H1 (cell line): ENCODE measurements at regions not wholly inside any gene's neighbourhood (a gene's known extent, or its start where the extent isn't known, plus 50 kb on each side); places are given as distances from the start of the nearest gene placed in this dataset.

Source experiments
- CTCF ChIA-PET: fragments of 300-600 bp; sonication (Branson Sonifier 250); formaldehyde crosslinking; loops from one replicate; lab custom pipeline; 2021; ENCODE audit not compliant: partially characterized antibody; lab: Charles Lee
- POLR2A ChIA-PET: fragments of 300-600 bp; sonication (Branson Sonifier 250); formaldehyde crosslinking; loops from one replicate; lab custom pipeline; 2021; ENCODE audit warnings: inconsistent platforms; ENCODE audit not compliant: partially characterized antibody; lab: Charles Lee
- DNase-seq, 2 experiments: peaks; one replicate each; pipeline versions ENCODE4 v3.0.0 to v3.0.0-alpha.2; 2010 to 2022; ENCODE audit warnings: low spot score in 2 of 2, low read depth in 1 of 2, mixed read lengths in 1 of 2
- FAIRE-seq: peaks from 2 replicates; lab custom pipeline; 2011; peaks lifted over from hg19 to GRCh38; lab: Jason Lieb, UNC
- H2AFZ ChIP-seq: 2 replicates; pipeline ENCODE4 v1.8.1; 2012; ENCODE audit warnings: low read length, inconsistent platforms
- H2AK5ac ChIP-seq: 2 replicates; pipeline ENCODE4 v1.6.1; 2013; ENCODE audit warnings: low read depth, low read length
- H2BK120ac ChIP-seq: replicated peaks from 2 replicates; pipeline ENCODE3; 2013; ENCODE audit warnings: low read depth, low read length, inconsistent platforms
- H2BK12ac ChIP-seq: 2 replicates; pipeline ENCODE4 v1.6.1; 2013; ENCODE audit warnings: low read depth, low read length
- H2BK15ac ChIP-seq: 2 replicates; pipeline ENCODE4 v1.6.1; 2013; ENCODE audit warnings: low read length
- H2BK20ac ChIP-seq: 2 replicates; pipeline ENCODE4 v1.6.1; 2013; ENCODE audit warnings: low read length
- H2BK5ac ChIP-seq: 2 replicates; pipeline ENCODE4 v1.6.1; 2013; ENCODE audit warnings: low read depth, low read length
- H3K14ac ChIP-seq: 2 replicates; pipeline ENCODE4 v1.6.1; 2013; ENCODE audit warnings: inconsistent platforms; ENCODE audit not compliant: insufficient read length
- H3K18ac ChIP-seq: 2 replicates; pipeline ENCODE4 v1.6.1; 2013; ENCODE audit warnings: low read length; ENCODE audit errors: extremely low read depth
- H3K23ac ChIP-seq: 2 replicates; pipeline ENCODE4 v1.6.1; 2013; ENCODE audit warnings: inconsistent platforms; ENCODE audit not compliant: insufficient read length
- H3K23me2 ChIP-seq: 2 replicates; pipeline ENCODE4 v1.6.1; 2013; ENCODE audit warnings: low read depth, low read length
- H3K27ac ChIP-seq: 2 replicates; pipeline ENCODE4 v1.6.1; 2011; ENCODE audit warnings: low read depth, low read length, inconsistent platforms
- H3K27me3 ChIP-seq, 4 experiments: replicated peaks in 1 of 4; 1 replicate in 1 of 4; 2 replicates in 3 of 4; pipeline versions ENCODE4 v1.6.1 to v1.8.1; 2011 to 2013; ENCODE audit warnings: low read length in 3 of 4, mild to moderate bottlenecking in 3 of 4, inconsistent platforms in 2 of 4, mixed read lengths in 2 of 4, moderate library complexity in 1 of 4; ENCODE audit not compliant: control insufficient read depth in 3 of 4, insufficient read depth in 3 of 4; ENCODE audit errors: extremely low read depth in 1 of 4
- H3K36me3 ChIP-seq, 4 experiments: 2 replicates each; pipeline versions ENCODE4 v1.6.1 to v1.8.1; 2011 to 2013; ENCODE audit warnings: mild to moderate bottlenecking in 4 of 4, low read length in 3 of 4, moderate library complexity in 2 of 4, control low read depth in 1 of 4, inconsistent platforms in 1 of 4; ENCODE audit not compliant: insufficient read depth in 4 of 4, control insufficient read depth in 2 of 4
- H3K4ac ChIP-seq: replicated peaks from 2 replicates; pipeline ENCODE3; 2013; ENCODE audit warnings: low read length, low read depth, mixed read lengths, inconsistent platforms; ENCODE audit not compliant: insufficient read length
- H3K4me1 ChIP-seq, 4 experiments: replicated peaks in 1 of 4; 1 replicate in 1 of 4; 2 replicates in 3 of 4; pipeline versions ENCODE4 v1.6.1 to v1.8.1; 2011 to 2013; ENCODE audit warnings: low read length in 3 of 4, inconsistent platforms in 2 of 4, mixed read lengths in 1 of 4; ENCODE audit not compliant: insufficient read depth in 4 of 4, control insufficient read depth in 3 of 4
- H3K4me2 ChIP-seq, 2 experiments: 2 replicates each; pipeline versions ENCODE4 v1.6.1 to v1.8.1; 2011 to 2013; ENCODE audit warnings: low read depth in 2 of 2, low read length in 2 of 2, control low read depth in 1 of 2, inconsistent platforms in 1 of 2, mild to moderate bottlenecking in 1 of 2; ENCODE audit not compliant: insufficient read depth in 1 of 2
- H3K4me3 ChIP-seq, 4 experiments: fragments of 200-600, 300-600 bp in 1 of 4; sonication (generic), shearing (Covaris generic), sonication (Bioruptor Twin) in 1 of 4; 2 replicates each; pipeline versions ENCODE4 v1.5.1 to v1.8.1; 2011 to 2016; ENCODE audit warnings: low read length in 4 of 4, low read depth in 3 of 4, control low read depth in 2 of 4, inconsistent platforms in 2 of 4, mild to moderate bottlenecking in 2 of 4, mixed read lengths in 1 of 4, moderate library complexity in 1 of 4; ENCODE audit not compliant: insufficient read depth in 2 of 4; ENCODE audit errors: extremely low read depth in 1 of 4
- H3K56ac ChIP-seq: replicated peaks from 2 replicates; pipeline ENCODE3; 2013; ENCODE audit warnings: low read depth, mild to moderate bottlenecking, mixed read lengths, low read length, inconsistent platforms; ENCODE audit not compliant: insufficient read length
- H3K79me1 ChIP-seq: 2 replicates; pipeline ENCODE4 v1.6.1; 2013; ENCODE audit warnings: low read depth, low read length, control low read depth
- H3K79me2 ChIP-seq, 2 experiments: 2 replicates each; pipeline versions ENCODE4 v1.6.1 to v1.8.1; 2012 to 2013; ENCODE audit warnings: low read length in 2 of 2, mild to moderate bottlenecking in 2 of 2, inconsistent platforms in 1 of 2; ENCODE audit not compliant: insufficient read depth in 2 of 2, control insufficient read depth in 1 of 2
- H3K9ac ChIP-seq, 4 experiments: replicated peaks in 1 of 4; 1 replicate in 1 of 4; 2 replicates in 3 of 4; pipeline versions ENCODE4 v1.6.1 to v1.8.1; 2011 to 2013; ENCODE audit warnings: low read depth in 3 of 4, low read length in 3 of 4, control low read depth in 2 of 4, mild to moderate bottlenecking in 2 of 4, moderate library complexity in 2 of 4, inconsistent platforms in 1 of 4; ENCODE audit errors: extremely low read depth in 1 of 4
- H3K9me3 ChIP-seq, 2 experiments: 2 replicates each; pipeline versions ENCODE4 v1.6.1 to v1.8.1; 2012 to 2013; ENCODE audit warnings: mild to moderate bottlenecking in 2 of 2, moderate library complexity in 2 of 2, control low read depth in 1 of 2, inconsistent platforms in 1 of 2, low read depth in 1 of 2, low read length in 1 of 2, mixed read lengths in 1 of 2; ENCODE audit not compliant: insufficient read depth in 2 of 2
- H4K20me1 ChIP-seq, 2 experiments: replicated peaks in 1 of 2; 2 replicates each; pipeline versions ENCODE3 to v1.8.1; 2011 to 2013; ENCODE audit warnings: inconsistent platforms in 2 of 2, low read length in 2 of 2, mild to moderate bottlenecking in 1 of 2; ENCODE audit not compliant: insufficient read depth in 2 of 2, control insufficient read depth in 1 of 2
- H4K5ac ChIP-seq: 2 replicates; pipeline ENCODE4 v1.6.1; 2013; ENCODE audit warnings: low read length, low read depth, mixed read lengths, inconsistent platforms; ENCODE audit not compliant: insufficient read length
- H4K8ac ChIP-seq: 2 replicates; pipeline ENCODE4 v1.8.0; 2013; ENCODE audit warnings: mild to moderate bottlenecking, moderate library complexity, low read length, inconsistent platforms; ENCODE audit not compliant: insufficient read depth; ENCODE audit errors: extremely low read depth
- H4K91ac ChIP-seq: replicated peaks from 2 replicates; pipeline ENCODE3; 2013; ENCODE audit warnings: low read length, mixed read lengths, inconsistent platforms; ENCODE audit not compliant: insufficient read length
- ATF2 ChIP-seq: IDR thresholded peaks from 2 replicates; pipeline ENCODE4 v1.6.1; 2012; ENCODE audit warnings: low read length, inconsistent platforms
- BCL11A ChIP-seq, 2 experiments: IDR thresholded peaks; one replicate each; pipeline ENCODE4 v1.6.1; 2011; ENCODE audit warnings: low read depth in 2 of 2, low read length in 2 of 2, mild to moderate bottlenecking in 2 of 2
- RXRA ChIP-seq: IDR thresholded peaks from 2 replicates; pipeline ENCODE4 v1.6.1; 2011; ENCODE audit warnings: low read depth, mild to moderate bottlenecking, low read length, moderate library complexity; ENCODE audit not compliant: insufficient read depth
- SAP30 ChIP-seq: fragments of 300-600 bp; sonication (generic); IDR thresholded peaks from 2 replicates; pipeline ENCODE4 v1.7.1; 2012; ENCODE audit warnings: low read length, moderate library complexity, mild to moderate bottlenecking, inconsistent platforms; ENCODE audit not compliant: insufficient read depth, insufficient replicate concordance
- SIN3A ChIP-seq, 2 experiments: IDR thresholded peaks in 1 of 2; conservative IDR thresholded peaks in 1 of 2; 2 replicates each; pipeline ENCODE4 v1.6.1; 2011 to 2012; ENCODE audit warnings: low read length in 2 of 2, improper control_type of control experiment in 1 of 2, low read depth in 1 of 2, mild to moderate bottlenecking in 1 of 2
- TBP ChIP-seq: IDR thresholded peaks from 2 replicates; pipeline ENCODE4 v1.6.1; 2011; ENCODE audit warnings: low read depth, low read length, improper control_type of control experiment
- WGBS, 2 experiments: shearing (Covaris generic) in 1 of 2; methylation state at CpG; one replicate each; pipeline versions ENCODE4 v1.1.6 to v1.1.7; 2013 to 2015; ENCODE audit warnings: low lambda C conversion rate in 2 of 2, mixed read lengths in 2 of 2, inconsistent platforms in 1 of 2, low coverage in 1 of 2, missing lambda C conversion rate in 1 of 2; ENCODE audit not compliant: insufficient replicate concordance in 2 of 2, insufficient coverage in 1 of 2, insufficient read length in 1 of 2; ENCODE audit errors: extremely low coverage in 1 of 2, missing lambda C conversion rate in 1 of 2; 5-methylcytosine and 5-hydroxymethylcytosine counted together
- TF ChIP-seq, protein P1 (sequence below), 3 experiments: IDR thresholded peaks; 1 replicate in 2 of 3; 2 replicates in 1 of 3; pipeline versions ENCODE4 v1.5.1 to v1.6.1; 2011; ENCODE audit warnings: low read length in 3 of 3, mild to moderate bottlenecking in 3 of 3, inconsistent platforms in 2 of 3, low read depth in 1 of 3, moderate library complexity in 1 of 3; ENCODE audit not compliant: insufficient read depth in 1 of 3; ENCODE audit errors: control extremely low read depth in 1 of 3

GRCh38 chr18:77461062-77461688 is 211.5 kb downstream of the GALR1 start:
- CTCF ChIA-PET: interaction anchor here (0.5 to 1.8 kb wide), 5 partner anchors 13 to 192 kb away, joined by 3 to 5 read pairs (median 3); no protein-coding TSS in a partner anchor
- POLR2A ChIA-PET: no interaction called here
- no peaks in the 10 kb centered on the region for H3K23me2 ChIP-seq
- no peak for DNase-seq
- no peak overlapping the region for H4K91ac ChIP-seq
- no peaks in the 10 kb centered on the region for H3K9me3 ChIP-seq
- no peak overlapping the region for H2AK5ac ChIP-seq
- H3K79me2 ChIP-seq: no peaks in the 10 kb centered on the region
- H3K4ac ChIP-seq: no peak overlapping the region
- H3K27ac ChIP-seq: no peak overlapping the region; the same call in 1 of the 2 replicates
- H2BK12ac ChIP-seq: no peak overlapping the region
- H3K23ac ChIP-seq: no peak overlapping the region
- WGBS, 2 experiments: 71% methylated on average over 6 of the region's 6 CpGs; no CpG with 5 or more reads in 1 of the 2 experiments
- no peak overlapping the region for H2AFZ ChIP-seq
- H2BK5ac ChIP-seq: no peak overlapping the region
- H3K79me1 ChIP-seq: no peaks in the 10 kb centered on the region
- no peak overlapping the region for H2BK120ac ChIP-seq
- H4K5ac ChIP-seq: no peak overlapping the region
- H3K18ac ChIP-seq: no peak overlapping the region
- H4K20me1 ChIP-seq: no peaks in the 10 kb centered on the region
- no peak for FAIRE-seq
- H2BK20ac ChIP-seq: no peak overlapping the region
- H3K27me3 ChIP-seq: no peaks in the 10 kb centered on the region
- H3K4me2 ChIP-seq: no peak overlapping the region
- H3K56ac ChIP-seq: no peak overlapping the region
- H3K9ac ChIP-seq: no peak overlapping the region
- H4K8ac ChIP-seq: no peak overlapping the region
- H3K14ac ChIP-seq: no peak overlapping the region
- no peak overlapping the region for H3K4me3 ChIP-seq
- peaks cover 0 to 6% (median 1%) of the 10 kb centered on the region in 4 experiments; a peak in 1 of 7 replicates for H3K4me1 ChIP-seq
- no peak overlapping the region for H2BK15ac ChIP-seq
- no peaks in the 10 kb centered on the region for H3K36me3 ChIP-seq
- TF ChIP-seq ATF2: no peak
- TF ChIP-seq SAP30: no peak
- TF ChIP-seq TBP: no peak
- no peak for TF ChIP-seq SIN3A (conservative IDR thresholded peaks at IDR 0.05 in 1 of 2, IDR thresholded peaks at IDR 0.05 in 1 of 2; ENCODE audit: low read depth in 1 of 2, low read length in 2 of 2)
- TF ChIP-seq, protein P1, sequence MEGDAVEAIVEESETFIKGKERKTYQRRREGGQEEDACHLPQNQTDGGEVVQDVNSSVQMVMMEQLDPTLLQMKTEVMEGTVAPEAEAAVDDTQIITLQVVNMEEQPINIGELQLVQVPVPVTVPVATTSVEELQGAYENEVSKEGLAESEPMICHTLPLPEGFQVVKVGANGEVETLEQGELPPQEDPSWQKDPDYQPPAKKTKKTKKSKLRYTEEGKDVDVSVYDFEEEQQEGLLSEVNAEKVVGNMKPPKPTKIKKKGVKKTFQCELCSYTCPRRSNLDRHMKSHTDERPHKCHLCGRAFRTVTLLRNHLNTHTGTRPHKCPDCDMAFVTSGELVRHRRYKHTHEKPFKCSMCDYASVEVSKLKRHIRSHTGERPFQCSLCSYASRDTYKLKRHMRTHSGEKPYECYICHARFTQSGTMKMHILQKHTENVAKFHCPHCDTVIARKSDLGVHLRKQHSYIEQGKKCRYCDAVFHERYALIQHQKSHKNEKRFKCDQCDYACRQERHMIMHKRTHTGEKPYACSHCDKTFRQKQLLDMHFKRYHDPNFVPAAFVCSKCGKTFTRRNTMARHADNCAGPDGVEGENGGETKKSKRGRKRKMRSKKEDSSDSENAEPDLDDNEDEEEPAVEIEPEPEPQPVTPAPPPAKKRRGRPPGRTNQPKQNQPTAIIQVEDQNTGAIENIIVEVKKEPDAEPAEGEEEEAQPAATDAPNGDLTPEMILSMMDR (IDR thresholded peaks at IDR 0.05; ENCODE audit: control extremely low read depth in 1 of 3, insufficient read depth in 1 of 3, low read depth in 1 of 3, low read length in 3 of 3): no peak
- TF ChIP-seq BCL11A (IDR thresholded peaks at IDR 0.05; ENCODE audit: low read depth in 2 of 2, low read length in 2 of 2): no peak
- no peak for TF ChIP-seq RXRA
